BE2C (cell line): ENCODE measurements at regions not wholly inside any gene's neighbourhood (a gene's known extent, or its start where the extent isn't known, plus 50 kb on each side); places are given as distances from the start of the nearest gene placed in this dataset.
"Not testable (repeated sequence)": the region's sequence is repeated elsewhere in the genome, so short reads cannot be mapped to it uniquely, and the experiment has no call there.

Experiments
- DNase-seq: peaks from one replicate; pipeline ENCODE4 v3.0.0-alpha.2; 2020
- H3K27me3 ChIP-seq: fragments of 250-450 bp; sonication (Bioruptor Pico); 2 replicates; pipeline ENCODE4 v1.5.1; 2020; ENCODE audit warnings: mild to moderate bottlenecking
- H3K36me3 ChIP-seq: fragments of 250-450 bp; sonication (Bioruptor Pico); 2 replicates; pipeline ENCODE4 v1.5.1; 2020; ENCODE audit warnings: mild to moderate bottlenecking
- H3K4me1 ChIP-seq: fragments of 250-450 bp; sonication (Bioruptor Pico); 2 replicates; pipeline ENCODE4 v1.5.1; 2020
- H3K4me3 ChIP-seq: 2 replicates; pipeline ENCODE4 v1.5.1; 2011; ENCODE audit warnings: low read depth, low read length
- H3K9me3 ChIP-seq: fragments of 250-450 bp; sonication (Bioruptor Pico); 2 replicates; pipeline ENCODE4 v1.5.1; 2020
- TF ChIP-seq, protein P1 (sequence below): IDR thresholded peaks from 2 replicates; pipeline ENCODE4 v1.5.1; 2012; ENCODE audit warnings: mild to moderate bottlenecking, low read depth, low read length

DNA sequence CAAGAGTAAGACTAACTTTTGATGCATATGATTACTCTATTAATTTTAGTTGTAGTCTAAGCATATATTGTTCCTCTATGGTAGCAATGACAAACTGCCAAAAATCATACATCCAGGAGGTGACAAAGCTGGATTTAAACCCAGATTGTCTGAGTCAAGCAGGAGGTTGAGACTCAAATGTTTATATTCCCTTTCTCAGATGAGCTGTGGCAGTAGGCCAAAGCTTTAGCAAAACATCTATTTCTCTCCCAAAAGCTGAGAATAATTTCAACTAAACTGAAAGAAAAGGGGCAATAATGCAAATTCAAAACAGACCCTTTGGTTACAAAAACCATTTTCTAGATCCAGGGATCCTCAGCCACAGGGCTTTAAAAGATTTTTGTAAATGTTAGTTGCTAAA lies 173.6 kb downstream of the SEC23A start:
- no peak for DNase-seq
- H3K4me1 ChIP-seq, result no peaks in the 10 kb centered on the region
- H3K4me3 ChIP-seq, result no peak overlapping the region
- peaks cover 2% of the 10 kb centered on the region; the same call in 1 of the 2 replicates for H3K9me3 ChIP-seq
- TF ChIP-seq, protein P1, sequence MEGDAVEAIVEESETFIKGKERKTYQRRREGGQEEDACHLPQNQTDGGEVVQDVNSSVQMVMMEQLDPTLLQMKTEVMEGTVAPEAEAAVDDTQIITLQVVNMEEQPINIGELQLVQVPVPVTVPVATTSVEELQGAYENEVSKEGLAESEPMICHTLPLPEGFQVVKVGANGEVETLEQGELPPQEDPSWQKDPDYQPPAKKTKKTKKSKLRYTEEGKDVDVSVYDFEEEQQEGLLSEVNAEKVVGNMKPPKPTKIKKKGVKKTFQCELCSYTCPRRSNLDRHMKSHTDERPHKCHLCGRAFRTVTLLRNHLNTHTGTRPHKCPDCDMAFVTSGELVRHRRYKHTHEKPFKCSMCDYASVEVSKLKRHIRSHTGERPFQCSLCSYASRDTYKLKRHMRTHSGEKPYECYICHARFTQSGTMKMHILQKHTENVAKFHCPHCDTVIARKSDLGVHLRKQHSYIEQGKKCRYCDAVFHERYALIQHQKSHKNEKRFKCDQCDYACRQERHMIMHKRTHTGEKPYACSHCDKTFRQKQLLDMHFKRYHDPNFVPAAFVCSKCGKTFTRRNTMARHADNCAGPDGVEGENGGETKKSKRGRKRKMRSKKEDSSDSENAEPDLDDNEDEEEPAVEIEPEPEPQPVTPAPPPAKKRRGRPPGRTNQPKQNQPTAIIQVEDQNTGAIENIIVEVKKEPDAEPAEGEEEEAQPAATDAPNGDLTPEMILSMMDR, result no peak
- no peaks in the 10 kb centered on the region for H3K36me3 ChIP-seq
- H3K27me3 ChIP-seq, result no peaks in the 10 kb centered on the region

DNA sequence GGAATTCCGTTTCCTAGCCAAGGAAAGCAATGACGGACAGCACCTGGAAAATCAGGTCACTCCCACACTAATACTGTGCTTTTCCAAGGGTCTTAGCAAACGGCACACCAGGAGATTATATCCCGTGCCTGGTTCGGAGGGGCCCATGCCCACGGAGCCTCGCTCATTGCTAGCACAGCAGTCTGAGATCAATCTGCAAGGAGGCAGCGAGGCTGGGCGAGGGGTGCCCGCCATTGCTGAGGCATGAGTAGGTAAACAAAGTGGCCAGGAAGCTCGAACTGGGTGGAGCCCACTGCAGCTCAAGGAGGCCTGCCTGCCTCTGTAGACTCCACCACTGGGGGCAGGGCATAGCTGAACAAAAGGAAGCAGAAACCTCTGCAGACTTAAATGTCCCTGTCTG lies 181.1 kb downstream of the SEC23A start:
- H3K27me3 ChIP-seq, DNase-seq, H3K36me3 ChIP-seq, H3K4me1 ChIP-seq, H3K9me3 ChIP-seq, H3K4me3 ChIP-seq: not testable (repeated sequence)

DNA sequence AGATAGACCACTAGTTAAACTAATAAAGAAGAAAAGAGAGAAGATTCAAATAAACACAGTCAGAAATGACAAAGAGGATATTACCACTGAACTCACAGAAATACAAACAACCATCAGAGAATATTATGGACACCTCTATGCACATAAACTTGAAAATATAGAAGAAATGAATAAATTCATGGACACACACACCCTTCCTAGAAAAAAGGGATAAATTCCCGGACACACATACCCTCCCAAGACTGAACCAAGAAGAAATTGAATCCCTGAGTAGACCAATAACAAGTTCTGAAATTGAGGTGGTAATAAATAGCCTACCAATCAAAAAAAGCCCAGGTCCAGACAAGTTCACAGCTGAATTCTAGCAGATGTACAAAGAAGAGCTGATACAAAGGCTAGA lies 187.9 kb downstream of the SEC23A start:
- H3K9me3 ChIP-seq, result no peaks in the 10 kb centered on the region
- no peak for DNase-seq
- no peaks in the 10 kb centered on the region for H3K27me3 ChIP-seq
- no peaks in the 10 kb centered on the region for H3K4me1 ChIP-seq
- no peaks in the 10 kb centered on the region for H3K36me3 ChIP-seq
- TF ChIP-seq, protein P1, result no peak
- H3K4me3 ChIP-seq, result no peak overlapping the region

DNA sequence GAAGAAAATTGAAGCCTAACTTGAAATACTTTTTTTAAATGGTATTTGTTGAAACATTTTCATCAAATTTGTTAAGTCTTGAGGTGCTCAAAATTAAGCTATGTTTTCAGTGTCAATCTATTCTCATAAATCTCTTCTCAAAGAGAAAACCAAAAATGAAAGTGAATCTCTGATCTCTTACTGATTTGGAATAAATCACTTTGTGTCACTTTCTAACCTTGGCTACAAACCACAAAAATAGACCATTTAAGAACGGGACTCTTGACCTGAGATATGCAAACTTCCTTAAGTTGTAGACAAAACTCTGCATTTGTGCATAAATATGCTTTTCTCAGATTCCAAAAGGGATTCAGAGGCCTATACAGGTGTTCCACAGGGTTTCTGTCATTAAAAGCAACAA lies 192.9 kb downstream of the SEC23A start:
- TF ChIP-seq, protein P1, result no peak
- H3K27me3 ChIP-seq, result no peaks in the 10 kb centered on the region
- H3K36me3 ChIP-seq, result no peaks in the 10 kb centered on the region
- no peak for DNase-seq
- no peaks in the 10 kb centered on the region for H3K9me3 ChIP-seq
- no peaks in the 10 kb centered on the region for H3K4me1 ChIP-seq
- no peak overlapping the region for H3K4me3 ChIP-seq

DNA sequence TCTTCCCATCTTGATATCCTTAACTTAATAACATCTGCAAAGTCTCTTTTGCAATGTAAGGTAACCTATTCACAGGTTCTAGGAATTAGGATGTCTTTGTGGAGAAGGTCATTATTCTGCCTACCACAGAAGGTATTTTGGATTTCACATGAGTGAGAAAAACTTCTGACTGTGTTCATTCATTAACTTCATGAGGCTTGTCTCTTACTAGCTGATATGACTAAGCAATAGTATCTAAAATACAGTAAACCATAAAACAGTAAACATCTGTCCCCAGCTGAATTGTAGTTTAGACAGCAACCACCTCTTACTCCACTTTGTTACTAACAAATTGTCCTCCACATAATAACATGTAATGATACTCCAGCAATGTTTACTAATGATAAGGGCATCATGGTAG lies 198.1 kb downstream of the SEC23A start:
- DNase-seq, result no peak
- H3K27me3 ChIP-seq, result no peaks in the 10 kb centered on the region
- H3K9me3 ChIP-seq, result no peaks in the 10 kb centered on the region; the same call in 1 of the 2 replicates
- TF ChIP-seq, protein P1, result no peak
- no peak overlapping the region for H3K4me3 ChIP-seq
- peaks cover 2% of the 10 kb centered on the region; the same call in 1 of the 2 replicates for H3K4me1 ChIP-seq
- no peaks in the 10 kb centered on the region for H3K36me3 ChIP-seq

DNA sequence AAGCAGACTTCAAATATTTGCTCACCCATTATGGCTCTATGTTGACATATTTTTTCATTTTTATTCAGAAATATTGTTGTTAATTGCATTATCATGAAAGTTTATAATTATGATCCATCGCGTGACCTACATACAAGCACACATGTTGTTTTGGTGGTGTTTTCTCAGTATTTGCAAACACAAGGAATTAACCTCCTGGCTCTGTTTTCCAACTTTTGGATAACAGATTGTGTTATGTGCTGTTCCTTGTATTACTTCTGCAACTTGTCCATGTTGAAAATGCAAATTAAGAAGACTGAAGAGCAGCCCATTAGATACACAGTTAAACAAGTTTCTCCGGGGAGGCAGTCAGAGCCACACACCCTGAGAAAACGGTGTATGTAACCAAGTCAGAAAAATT lies 201.2 kb downstream of the SEC23A start:
- Histone ChIP-seq H3K9me3 (no peaks in the 10 kb centered on the region; the same call in 1 of the 2 replicates), H3K4me3 (no peak overlapping the region), H3K36me3 (no peaks in the 10 kb centered on the region), H3K27me3 (no peaks in the 10 kb centered on the region), H3K4me1 (peaks cover 2% of the 10 kb centered on the region; the same call in 1 of the 2 replicates)
- DNase-seq, result no peak
- TF ChIP-seq, protein P1, result no peak

DNA sequence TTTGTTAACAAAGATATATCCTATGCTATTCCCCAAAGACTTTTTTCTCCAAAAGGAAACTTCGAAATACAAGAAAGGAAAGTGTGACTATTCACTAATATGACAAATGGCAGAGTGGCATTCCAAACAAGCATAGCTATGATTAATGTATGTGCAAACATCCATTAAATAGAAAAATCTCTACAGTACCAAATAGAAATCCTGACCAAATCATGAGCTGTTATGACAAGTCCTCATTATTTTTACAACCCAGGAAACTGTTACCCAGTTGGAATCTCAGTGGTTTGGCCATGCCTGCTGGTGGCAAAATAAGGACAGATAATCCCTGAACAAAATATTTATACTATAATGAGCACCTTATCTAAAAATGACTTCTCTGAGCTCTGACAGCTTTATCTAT lies 202.1 kb downstream of the SEC23A start:
- TF ChIP-seq, protein P1, result no peak
- peaks cover 2% of the 10 kb centered on the region; the same call in 1 of the 2 replicates for H3K4me1 ChIP-seq
- H3K27me3 ChIP-seq, result no peaks in the 10 kb centered on the region
- no peak for DNase-seq
- H3K4me3 ChIP-seq, result no peak overlapping the region
- no peaks in the 10 kb centered on the region for H3K36me3 ChIP-seq
- H3K9me3 ChIP-seq, result no peaks in the 10 kb centered on the region; the same call in 1 of the 2 replicates
